Dendritic cell treated with granulocyte-macrophage colony-stimulating factor and Interleukin-4, amounts not matched to agents 40 ng/mL and 50 ng/mL, for 4 days (primary cell): ENCODE measurements at regions not wholly inside any gene's neighbourhood (a gene's known extent, or its start where the extent isn't known, plus 50 kb on each side); places are given as distances from the start of the nearest gene placed in this dataset.

Source experiments
- H3K27ac Mint-ChIP-seq: one replicate; pipeline ENCODE4 v1.8.0; 2022; ENCODE audit warnings: mild to moderate bottlenecking, mixed read lengths
- H3K27me3 Mint-ChIP-seq: one replicate; pipeline ENCODE4 v1.8.0; 2022; ENCODE audit warnings: mild to moderate bottlenecking, mixed read lengths
- H3K36me3 Mint-ChIP-seq: one replicate; pipeline ENCODE4 v1.8.0; 2022; ENCODE audit warnings: low read depth, mixed read lengths
- H3K4me1 Mint-ChIP-seq: one replicate; pipeline ENCODE4 v1.8.0; 2022; ENCODE audit warnings: low read depth, mixed read lengths
- H3K4me3 Mint-ChIP-seq: one replicate; pipeline ENCODE4 v1.8.0; 2022; ENCODE audit warnings: mild to moderate bottlenecking, moderate library complexity, mixed read lengths
- H3K9me3 Mint-ChIP-seq: one replicate; pipeline ENCODE4 v1.8.0; 2022; ENCODE audit warnings: mixed read lengths
- intact Hi-C: fragments of 100-400 bp; cut with micrococcal nuclease; formaldehyde crosslinking; loops from one replicate; pipeline ENCODE4 v1.15.0; 2022

DNA sequence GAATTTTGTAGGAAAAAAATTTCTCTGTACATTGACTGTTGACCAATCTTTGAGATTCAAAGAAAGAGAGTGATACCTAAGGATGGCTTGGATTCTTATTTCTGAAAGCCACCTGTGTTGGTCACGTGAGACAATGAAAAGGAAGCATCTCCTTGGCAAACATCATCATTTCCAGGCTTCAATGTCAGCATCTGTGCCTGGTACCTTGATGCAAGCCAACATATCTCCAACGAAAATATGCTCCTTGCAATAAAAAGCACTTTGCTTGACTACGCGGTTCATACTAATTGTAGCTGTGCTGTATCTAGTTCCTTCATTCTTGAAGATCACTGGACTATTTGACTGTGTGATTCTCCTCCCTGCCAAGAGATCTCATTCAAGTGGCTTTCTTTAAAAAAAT lies 503.4 kb upstream of the PSMD7 start:
- no peaks in the 10 kb centered on the region for H3K36me3 Mint-ChIP-seq
- H3K27me3 Mint-ChIP-seq, result no peaks in the 10 kb centered on the region
- no peaks in the 10 kb centered on the region for H3K9me3 Mint-ChIP-seq
- no peak overlapping the region for H3K27ac Mint-ChIP-seq
- no peak overlapping the region for H3K4me3 Mint-ChIP-seq
- intact Hi-C loops, result no loop called here
- no peaks in the 10 kb centered on the region for H3K4me1 Mint-ChIP-seq

- intact Hi-C loops, result no loop called here
Measured at GRCh38 chr16:73792199-73793020, 504.2 kb upstream of the PSMD7 start.

DNA sequence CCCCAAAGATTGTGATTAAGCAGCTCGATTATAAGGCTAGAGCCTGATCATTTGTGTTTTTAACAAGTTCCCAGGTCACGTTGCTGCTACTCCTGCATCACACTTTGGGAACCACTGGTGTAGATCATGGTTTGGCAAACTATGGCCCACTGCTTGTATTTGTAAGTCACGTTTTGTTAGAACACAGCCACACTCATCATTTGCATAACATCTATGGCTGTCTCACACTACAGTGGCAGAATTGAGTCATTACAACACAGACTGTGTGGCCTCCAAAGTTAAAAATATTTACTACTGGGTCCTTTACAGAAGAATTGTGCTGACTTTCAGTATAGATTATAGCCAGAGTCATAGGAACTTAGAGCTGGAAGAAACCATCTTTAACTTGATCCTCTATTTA lies 515.3 kb upstream of the PSMD7 start:
- intact Hi-C loops, result no loop called here
- Mint-ChIP-seq H3K27me3 (no peaks in the 10 kb centered on the region), H3K4me3 (no peak overlapping the region), H3K27ac (no peak overlapping the region), H3K9me3 (peaks cover 34% of the 10 kb centered on the region), H3K4me1 (no peaks in the 10 kb centered on the region), H3K36me3 (no peaks in the 10 kb centered on the region)

More at GRCh38 chr16:73792199-73793020, 504.2 kb upstream of the PSMD7 start:
- no peaks in the 10 kb centered on the region for H3K27me3 Mint-ChIP-seq
- H3K4me1 Mint-ChIP-seq, result no peaks in the 10 kb centered on the region
- H3K4me3 Mint-ChIP-seq, result no peak overlapping the region
- no peaks in the 10 kb centered on the region for H3K36me3 Mint-ChIP-seq
- no peaks in the 10 kb centered on the region for H3K9me3 Mint-ChIP-seq
- H3K27ac Mint-ChIP-seq, result no peak overlapping the region

DNA sequence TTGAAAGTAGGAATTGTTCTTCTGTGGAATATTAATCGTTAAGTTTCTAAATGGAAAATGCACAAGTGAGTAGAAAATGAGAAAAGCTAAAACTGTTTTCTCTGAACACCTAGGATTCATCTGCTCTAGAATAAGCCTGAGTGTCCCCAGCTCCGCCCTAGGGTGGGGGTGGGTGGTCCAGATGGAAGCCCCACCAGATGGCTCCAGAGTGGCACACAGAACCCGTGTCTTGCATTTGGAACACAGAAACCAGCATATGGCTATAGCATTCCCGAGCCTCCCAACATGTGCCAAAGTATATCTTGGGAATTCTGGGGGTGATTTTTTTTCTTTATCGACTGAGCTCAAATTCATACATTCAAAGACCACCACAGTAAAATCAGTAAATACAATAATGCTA lies 517.7 kb upstream of the PSMD7 start:
- Mint-ChIP-seq H3K36me3 (no peaks in the 10 kb centered on the region), H3K27ac (no peak overlapping the region), H3K4me3 (no peak overlapping the region), H3K27me3 (no peaks in the 10 kb centered on the region), H3K4me1 (no peaks in the 10 kb centered on the region), H3K9me3 (peaks cover 12% of the 10 kb centered on the region)
- intact Hi-C loops, result no loop called here

DNA sequence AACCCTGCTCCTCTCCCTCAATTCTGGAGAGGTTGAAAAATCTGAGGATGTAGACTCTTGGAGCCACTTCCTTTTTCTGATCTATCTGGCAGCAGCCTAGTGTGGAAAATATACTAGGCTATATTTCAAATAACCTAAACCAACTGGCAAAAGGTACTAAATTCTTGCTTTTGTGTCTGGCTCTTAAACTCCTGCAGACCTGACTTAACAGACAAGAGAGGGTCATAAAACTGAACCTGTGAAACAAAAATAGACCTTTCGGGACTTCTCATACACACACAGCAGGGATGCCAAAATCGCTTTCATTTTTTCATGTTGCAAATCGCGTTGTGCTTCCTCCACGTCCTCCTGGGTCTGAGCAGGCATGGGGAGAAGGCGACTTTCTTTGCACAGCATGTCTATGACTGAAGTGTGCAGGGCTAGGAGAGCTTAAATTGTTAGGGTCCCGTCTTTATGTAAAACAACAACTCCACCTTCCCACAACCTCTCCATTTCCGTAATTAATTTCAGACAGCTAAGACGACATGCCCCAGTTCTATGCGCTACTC lies 520.7 kb upstream of the PSMD7 start:
- intact Hi-C loops, result no loop called here
- Mint-ChIP-seq H3K36me3 (no peaks in the 10 kb centered on the region), H3K27ac (no peak overlapping the region), H3K9me3 (no peaks in the 10 kb centered on the region), H3K27me3 (no peaks in the 10 kb centered on the region), H3K4me1 (no peaks in the 10 kb centered on the region), H3K4me3 (no peak overlapping the region)

DNA sequence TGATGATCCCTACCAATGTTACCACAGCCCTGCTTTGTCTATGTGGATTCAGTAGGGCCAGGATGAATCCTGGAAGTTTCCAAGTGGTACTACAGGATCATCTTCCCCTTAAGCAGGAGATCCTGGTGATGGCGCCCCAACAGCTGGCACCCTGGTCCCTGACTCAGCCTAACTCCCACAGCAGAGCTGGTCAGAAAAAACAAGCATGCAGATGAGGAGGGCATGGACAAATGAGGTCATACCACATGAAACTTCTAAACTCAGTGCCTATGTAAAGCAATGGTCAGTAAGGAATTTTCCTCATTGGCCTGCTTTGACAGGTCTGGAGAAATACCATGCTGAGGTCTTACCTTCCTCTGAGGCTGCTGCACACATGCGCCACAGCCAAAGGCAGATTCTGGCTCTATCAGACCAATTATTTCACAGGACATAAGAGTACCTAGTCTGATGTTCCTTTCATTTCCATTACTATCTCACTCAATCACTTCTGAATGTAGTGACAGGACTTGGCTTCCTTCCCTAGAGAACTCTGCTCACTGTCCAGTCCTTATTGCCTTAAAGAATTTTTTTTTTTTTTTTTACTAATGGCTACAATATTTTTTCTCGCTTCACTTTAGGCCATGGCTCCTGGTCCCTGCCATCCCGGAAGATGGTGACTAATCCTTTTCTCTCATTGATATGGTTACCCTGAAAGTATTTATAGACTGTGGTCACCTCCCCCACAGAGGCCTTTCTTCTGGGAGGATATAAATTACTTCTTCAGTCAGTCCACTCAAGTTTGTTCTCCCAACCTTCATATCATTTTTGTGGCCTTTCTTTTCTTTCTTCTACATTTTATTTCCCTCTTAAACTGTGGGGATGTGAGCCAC lies 525.2 kb upstream of the PSMD7 start:
- Mint-ChIP-seq H3K27ac (no peak overlapping the region), H3K9me3 (no peaks in the 10 kb centered on the region), H3K36me3 (no peaks in the 10 kb centered on the region), H3K4me3 (no peak overlapping the region), H3K4me1 (no peaks in the 10 kb centered on the region), H3K27me3 (no peaks in the 10 kb centered on the region)
- intact Hi-C loops, result no loop called here

DNA sequence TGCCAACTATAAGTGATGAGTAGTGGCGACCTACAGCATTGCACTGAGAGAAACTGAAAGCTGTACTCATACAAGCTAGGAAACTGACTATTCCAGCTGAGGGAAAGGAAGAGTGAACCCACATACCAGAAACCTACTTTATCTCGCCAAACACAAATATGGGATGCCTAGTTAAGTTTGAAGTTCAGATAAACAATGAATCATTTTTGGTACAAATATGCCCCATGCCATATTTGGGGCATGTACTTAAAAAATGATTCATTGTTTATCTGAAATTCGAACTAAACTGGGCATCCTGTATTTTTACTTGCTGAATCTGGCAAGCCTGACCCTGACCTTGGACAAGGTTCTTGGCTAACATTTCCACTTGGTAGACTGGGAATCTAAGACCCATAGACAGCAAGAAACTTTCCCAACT lies 527.8 kb upstream of the PSMD7 start:
- no peaks in the 10 kb centered on the region for H3K9me3 Mint-ChIP-seq
- no peaks in the 10 kb centered on the region for H3K36me3 Mint-ChIP-seq
- H3K27me3 Mint-ChIP-seq, result no peaks in the 10 kb centered on the region
- intact Hi-C loops, result no loop called here
- H3K4me1 Mint-ChIP-seq, result no peaks in the 10 kb centered on the region
- H3K4me3 Mint-ChIP-seq, result no peak overlapping the region
- no peak overlapping the region for H3K27ac Mint-ChIP-seq

- Mint-ChIP-seq H3K4me3 (no peak overlapping the region), H3K36me3 (no peaks in the 10 kb centered on the region), H3K27ac (no peak overlapping the region), H3K4me1 (no peaks in the 10 kb centered on the region), H3K27me3 (no peaks in the 10 kb centered on the region), H3K9me3 (peaks cover 19% of the 10 kb centered on the region)
- intact Hi-C loops, result no loop called here
Measured at GRCh38 chr16:73764321-73764720, 532.3 kb upstream of the PSMD7 start.

DNA sequence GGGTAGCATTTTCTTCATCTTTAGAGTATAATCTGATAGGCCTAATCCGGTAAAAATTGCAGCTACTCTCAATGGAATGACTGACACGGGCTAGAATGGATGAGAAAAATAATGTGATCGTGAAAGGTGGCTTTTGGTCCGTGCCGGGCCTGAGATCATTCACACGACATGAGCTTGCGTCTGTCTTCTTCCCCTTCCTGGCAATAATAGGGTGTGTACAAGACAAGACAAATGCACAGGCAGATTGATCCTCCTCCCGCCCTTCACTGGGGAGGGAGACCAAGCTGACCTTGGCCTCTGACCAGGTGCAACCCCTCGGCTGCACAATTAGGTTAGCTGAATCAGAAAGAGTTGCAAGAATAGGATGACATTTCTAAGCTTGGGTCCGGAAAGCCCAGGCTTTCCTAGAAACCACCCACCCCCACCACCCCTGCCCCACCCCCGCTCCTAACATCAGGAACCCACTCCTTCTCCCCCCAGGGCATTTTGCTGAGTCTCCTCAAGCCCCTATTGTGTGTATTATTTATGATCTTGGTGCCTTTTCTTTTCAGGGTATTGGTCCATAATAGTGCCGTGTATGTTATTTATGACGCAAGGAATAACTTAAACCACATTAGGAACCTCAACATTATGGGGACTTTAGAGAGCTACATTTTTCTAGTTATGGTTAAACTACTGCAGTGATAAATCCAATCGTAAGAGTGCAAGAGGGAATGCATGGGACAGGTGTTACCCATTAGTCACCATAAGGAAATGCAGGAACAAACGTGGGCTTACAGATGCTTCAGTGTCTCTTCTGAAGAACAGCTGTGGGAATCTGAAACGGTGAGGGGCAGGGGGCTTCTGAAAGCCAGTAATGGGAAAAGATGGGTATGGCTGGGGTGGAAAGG lies 540.1 kb upstream of the PSMD7 start:
- no peaks in the 10 kb centered on the region for H3K4me1 Mint-ChIP-seq

DNA sequence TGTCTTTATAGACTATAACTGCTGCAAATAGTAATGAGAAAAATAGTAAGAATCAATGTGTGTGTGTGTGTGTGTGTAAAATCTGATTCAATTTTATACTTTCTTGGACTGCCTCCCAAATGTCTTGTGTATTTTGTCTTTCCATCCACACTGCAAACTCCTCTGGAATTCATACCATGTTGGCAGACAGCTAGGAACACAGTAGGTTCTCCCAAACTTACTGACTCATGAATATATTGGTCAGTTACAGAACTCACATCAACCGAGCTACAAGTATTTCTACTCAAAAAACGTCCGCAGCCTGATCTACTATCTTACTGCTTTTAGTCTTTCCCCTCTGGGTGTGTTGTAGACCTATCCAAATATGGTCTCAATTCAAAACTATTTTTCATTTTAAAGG lies 542.7 kb upstream of the PSMD7 start:
- H3K27ac Mint-ChIP-seq, result no peak overlapping the region
- no peaks in the 10 kb centered on the region for H3K36me3 Mint-ChIP-seq
- peaks cover 14% of the 10 kb centered on the region for H3K9me3 Mint-ChIP-seq
- H3K4me3 Mint-ChIP-seq, result no peak overlapping the region
- H3K4me1 Mint-ChIP-seq, result no peaks in the 10 kb centered on the region
- intact Hi-C loops, result no loop called here
- H3K27me3 Mint-ChIP-seq, result no peaks in the 10 kb centered on the region

More for the DNA sequence above, 540.1 kb upstream of the PSMD7 start:
- Mint-ChIP-seq H3K27ac (no peak overlapping the region), H3K4me3 (no peak overlapping the region), H3K9me3 (peaks cover 22% of the 10 kb centered on the region), H3K27me3 (no peaks in the 10 kb centered on the region), H3K36me3 (no peaks in the 10 kb centered on the region)
- intact Hi-C loops, result no loop called here

GRCh38 chr16:73750639-73751038 lies 546.0 kb upstream of the PSMD7 start:
- no peaks in the 10 kb centered on the region for H3K4me1 Mint-ChIP-seq
- H3K27me3 Mint-ChIP-seq, result no peaks in the 10 kb centered on the region
- no peak overlapping the region for H3K27ac Mint-ChIP-seq
- intact Hi-C loops, result no loop called here
- no peaks in the 10 kb centered on the region for H3K36me3 Mint-ChIP-seq
- H3K4me3 Mint-ChIP-seq, result no peak overlapping the region
- peaks cover 16% of the 10 kb centered on the region for H3K9me3 Mint-ChIP-seq

DNA sequence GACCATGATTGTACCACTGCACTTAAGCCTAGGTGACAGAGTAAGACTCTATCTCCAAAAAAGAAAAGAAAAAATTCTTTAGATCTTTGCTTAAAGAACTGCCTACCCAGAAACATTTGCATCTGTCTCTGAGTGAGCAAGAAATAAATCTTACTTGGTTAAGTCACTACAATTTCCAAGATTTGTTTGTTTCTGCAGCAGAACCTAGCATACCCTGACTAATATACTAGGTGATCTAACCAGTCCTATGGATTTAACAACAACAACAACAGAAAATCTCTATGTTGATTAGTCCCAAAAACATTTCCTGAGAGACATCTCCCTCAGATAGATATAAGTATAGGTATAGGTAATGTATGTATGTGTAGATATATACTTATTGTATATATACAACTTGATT lies 549.3 kb upstream of the PSMD7 start:
- H3K36me3 Mint-ChIP-seq, result no peaks in the 10 kb centered on the region
- no peaks in the 10 kb centered on the region for H3K27me3 Mint-ChIP-seq
- no peak overlapping the region for H3K27ac Mint-ChIP-seq
- intact Hi-C loops, result no loop called here
- H3K9me3 Mint-ChIP-seq, result peaks cover 16% of the 10 kb centered on the region
- no peaks in the 10 kb centered on the region for H3K4me1 Mint-ChIP-seq
- no peak overlapping the region for H3K4me3 Mint-ChIP-seq

- H3K4me1 Mint-ChIP-seq, result no peaks in the 10 kb centered on the region
- no peaks in the 10 kb centered on the region for H3K36me3 Mint-ChIP-seq
- intact Hi-C loops, result no loop called here
- no peak overlapping the region for H3K27ac Mint-ChIP-seq
- H3K9me3 Mint-ChIP-seq, result peaks cover 16% of the 10 kb centered on the region
- H3K4me3 Mint-ChIP-seq, result no peak overlapping the region
- no peaks in the 10 kb centered on the region for H3K27me3 Mint-ChIP-seq
Measured at GRCh38 chr16:73746554-73746953, 550.1 kb upstream of the PSMD7 start.
